Keratinocyte (primary cell): ENCODE measurements at regions not wholly inside any gene's neighbourhood (a gene's known extent, or its start where the extent isn't known, plus 50 kb on each side); places are given as distances from the start of the nearest gene placed in this dataset.

Experiments
- DNase-seq: peaks from one replicate; pipeline ENCODE4 v3.0.0-alpha.2; 2011; ENCODE audit warnings: low read depth, missing footprints, low spot score
- FAIRE-seq: peaks from 2 replicates; lab custom pipeline; 2011; peaks lifted over from hg19 to GRCh38; lab: Jason Lieb, UNC
- H2AFZ ChIP-seq: 2 replicates; pipeline ENCODE4 v1.6.0; 2012; ENCODE audit warnings: low read length, control low read depth, inconsistent platforms; ENCODE audit not compliant: control insufficient read depth
- H3K27ac ChIP-seq: 2 replicates; pipeline ENCODE4 v1.5.1; 2011; ENCODE audit warnings: low read length; ENCODE audit not compliant: control insufficient read depth, insufficient read depth
- H3K27me3 ChIP-seq: 3 replicates; pipeline ENCODE4 v1.6.0; 2011; ENCODE audit warnings: low read length; ENCODE audit not compliant: control insufficient read depth, insufficient read depth; ENCODE audit errors: extremely low read depth
- H3K36me3 ChIP-seq, 2 experiments: 2 replicates in 1 of 2; 3 replicates in 1 of 2; pipeline ENCODE4 v1.5.1; 2011; ENCODE audit warnings: low read length in 2 of 2, mild to moderate bottlenecking in 1 of 2; ENCODE audit not compliant: control insufficient read depth in 2 of 2, insufficient read depth in 2 of 2; ENCODE audit errors: extremely low read depth in 1 of 2
- H3K4me1 ChIP-seq: 3 replicates; pipeline ENCODE4 v1.5.1; 2011; ENCODE audit warnings: low read length; ENCODE audit not compliant: control insufficient read depth, insufficient read depth; ENCODE audit errors: extremely low read depth
- H3K4me2 ChIP-seq: 3 replicates; pipeline ENCODE4 v1.6.0; 2011; ENCODE audit warnings: low read depth, low read length; ENCODE audit not compliant: control insufficient read depth, insufficient read depth; ENCODE audit errors: extremely low read depth
- H3K4me3 ChIP-seq, 3 experiments: fragments of 200-600 bp in 1 of 3; sonication (generic) in 1 of 3; 2 replicates in 2 of 3; 3 replicates in 1 of 3; pipeline ENCODE4 v1.5.1; 2011 to 2016; ENCODE audit warnings: low read length in 3 of 3, mild to moderate bottlenecking in 3 of 3, control low read depth in 2 of 3, inconsistent platforms in 1 of 3, low read depth in 1 of 3, mixed read lengths in 1 of 3, mixed run types in 1 of 3, moderate library complexity in 1 of 3; ENCODE audit not compliant: control insufficient read depth in 2 of 3, insufficient read depth in 2 of 3; ENCODE audit errors: extremely low read depth in 1 of 3
- H3K79me2 ChIP-seq: 2 replicates; pipeline ENCODE4 v1.6.0; 2012; ENCODE audit warnings: low read length; ENCODE audit not compliant: control insufficient read depth, insufficient read depth
- H3K9ac ChIP-seq: 3 replicates; pipeline ENCODE4 v1.6.0; 2011; ENCODE audit warnings: low read length; ENCODE audit not compliant: control insufficient read depth, insufficient read depth; ENCODE audit errors: extremely low read depth
- H3K9me1 ChIP-seq: 3 replicates; pipeline ENCODE4 v1.6.0; 2011; ENCODE audit warnings: low read length; ENCODE audit not compliant: control insufficient read depth, insufficient read depth; ENCODE audit errors: extremely low read depth
- H3K9me3 ChIP-seq: 2 replicates; pipeline ENCODE4 v1.5.1; 2012; ENCODE audit warnings: low read depth, low read length; ENCODE audit not compliant: control insufficient read depth
- H4K20me1 ChIP-seq: 3 replicates; pipeline ENCODE4 v1.6.0; 2011; ENCODE audit warnings: low read length; ENCODE audit not compliant: control insufficient read depth, insufficient read depth; ENCODE audit errors: extremely low read depth
- CTCF ChIP-seq, 3 experiments: IDR thresholded peaks in 1 of 3; conservative IDR thresholded peaks in 1 of 3; optimal IDR thresholded peaks in 1 of 3; 2 replicates in 2 of 3; 3 replicates in 1 of 3; pipeline versions ENCODE3 to v1.5.1; 2011; ENCODE audit warnings: low read length in 3 of 3, mild to moderate bottlenecking in 3 of 3, moderate library complexity in 2 of 3, control low read depth in 1 of 3, inconsistent platforms in 1 of 3; ENCODE audit not compliant: insufficient read depth in 2 of 3; ENCODE audit errors: extremely low read depth in 1 of 3
- EZH2 ChIP-seq: IDR thresholded peaks from one replicate; pipeline ENCODE4 v1.6.1; 2012; ENCODE audit warnings: inconsistent platforms, mild to moderate bottlenecking, low read length, moderate library complexity
- dilution Hi-C: fragments of 300-500 bp; cut with MboI; formaldehyde crosslinking; loops from one replicate; pipeline ENCODE4 v1.7.0; 2020; ENCODE audit warnings: low sequenced_read_pairs; ENCODE audit not compliant: extremely low pct_ligation_motif_present

DNA sequence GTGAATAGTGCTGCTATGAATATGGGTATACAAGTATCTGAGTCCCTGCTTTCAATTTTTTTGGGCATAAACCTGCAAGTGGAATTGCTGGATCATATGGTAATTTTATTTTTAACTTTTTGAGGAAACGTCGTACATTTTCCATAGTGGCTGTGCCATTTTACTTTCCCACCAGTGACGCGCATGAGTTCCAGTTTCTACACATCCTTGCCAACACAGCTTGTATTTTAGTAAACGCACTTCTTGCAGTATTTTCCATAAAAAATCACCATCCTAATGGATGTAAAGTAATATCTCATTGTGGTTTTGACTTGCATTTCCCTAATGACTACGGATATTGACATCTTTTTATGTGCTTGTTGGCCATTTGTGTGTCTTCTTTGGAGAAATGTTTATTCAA is 105.0 kb downstream of the NFKBIZ start:
- Histone ChIP-seq H3K4me2 (no peak overlapping the region), H3K9ac (no peak overlapping the region), H3K36me3 (no peaks in the 10 kb centered on the region), H3K9me1 (no peaks in the 10 kb centered on the region), H3K9me3 (no peaks in the 10 kb centered on the region), H3K27me3 (no peaks in the 10 kb centered on the region), H3K79me2 (no peaks in the 10 kb centered on the region), H2AFZ (no peak overlapping the region), H4K20me1 (no peaks in the 10 kb centered on the region), H3K4me3 (no peak overlapping the region), H3K27ac (no peak overlapping the region), H3K4me1 (no peaks in the 10 kb centered on the region)
- dilution Hi-C loops = no loop called here
- TF ChIP-seq EZH2 = no peak
- TF ChIP-seq CTCF (optimal IDR thresholded peaks at IDR 0.05 in 1 of 3, IDR thresholded peaks at IDR 0.05 in 1 of 3, conservative IDR thresholded peaks at IDR 0.05 in 1 of 3; ENCODE audit: extremely low read depth in 1 of 3, insufficient read depth in 2 of 3, low read length in 3 of 3) = no peak
- DNase-seq (no peak), FAIRE-seq (no peak)

DNA sequence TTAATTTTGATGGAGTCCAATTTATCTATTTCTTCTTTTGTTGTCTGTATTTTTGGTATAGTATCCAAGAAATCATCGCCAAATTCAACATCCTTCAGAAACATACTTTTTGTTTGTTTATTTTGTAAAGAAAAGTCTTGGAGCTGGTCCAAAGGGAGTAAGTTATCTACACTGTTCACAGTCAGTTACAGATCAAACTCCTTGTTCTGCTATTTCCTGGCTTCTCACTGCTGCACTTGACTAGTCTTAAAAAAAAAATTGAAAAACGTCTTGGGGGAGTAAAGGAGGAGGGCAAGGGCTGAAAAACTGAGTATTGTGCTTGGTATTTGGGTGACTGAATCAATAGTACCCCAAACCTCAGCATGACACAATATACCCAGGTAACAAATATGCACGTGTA is 105.6 kb downstream of the NFKBIZ start:
- Histone ChIP-seq H3K9me3 (no peaks in the 10 kb centered on the region), H4K20me1 (no peaks in the 10 kb centered on the region), H3K36me3 (no peaks in the 10 kb centered on the region), H3K79me2 (no peaks in the 10 kb centered on the region), H3K4me1 (no peaks in the 10 kb centered on the region), H2AFZ (no peak overlapping the region), H3K4me2 (no peak overlapping the region), H3K4me3 (no peak overlapping the region), H3K9me1 (no peaks in the 10 kb centered on the region), H3K27ac (no peak overlapping the region), H3K27me3 (no peaks in the 10 kb centered on the region), H3K9ac (no peak overlapping the region)
- dilution Hi-C loops = no loop called here
- TF ChIP-seq CTCF (optimal IDR thresholded peaks at IDR 0.05 in 1 of 3, IDR thresholded peaks at IDR 0.05 in 1 of 3, conservative IDR thresholded peaks at IDR 0.05 in 1 of 3; ENCODE audit: extremely low read depth in 1 of 3, insufficient read depth in 2 of 3, low read length in 3 of 3) (no peak), EZH2 (no peak)
- no peak for FAIRE-seq
- DNase-seq = no peak
